Mammary epithelial cell (primary cell): ENCODE measurements at regions not wholly inside any gene's neighbourhood (a gene's known extent, or its start where the extent isn't known, plus 50 kb on each side); places are given as distances from the start of the nearest gene placed in this dataset.

ENCODE experiments used
- CTCF ChIP-seq, 2 donors: IDR thresholded peaks in 1 of 2; conservative IDR thresholded peaks in 1 of 2; 2 replicates each; pipeline ENCODE4 v1.5.1; 2011 to 2012; ENCODE audit warnings: inconsistent platforms in 2 of 2, low read length in 2 of 2, mild to moderate bottlenecking in 2 of 2, control low read depth in 1 of 2, low read depth in 1 of 2; ENCODE audit not compliant: insufficient read depth in 1 of 2; ENCODE audit errors: extremely low read depth in 1 of 2
- EZH2 ChIP-seq: IDR thresholded peaks from 2 replicates; pipeline ENCODE4 v1.6.1; 2012; ENCODE audit warnings: low read length, inconsistent platforms, borderline replicate concordance

GRCh38 chr12:38386205-38386985 lies 69.8 kb downstream of the ALG10B start:
- TF ChIP-seq CTCF (conservative IDR thresholded peaks at IDR 0.05 in 1 of 2, IDR thresholded peaks at IDR 0.05 in 1 of 2; ENCODE audit: extremely low read depth in 1 of 2, insufficient read depth in 1 of 2, low read depth in 1 of 2, low read length in 2 of 2) = no peak
- TF ChIP-seq EZH2 = no peak
